ENCODE measurements at regions not wholly inside any gene's neighbourhood (a gene's known extent, or its start where the extent isn't known, plus 50 kb on each side); places are given as distances from the start of the nearest gene placed in this dataset.

- TF ChIP-seq, protein P1, sequence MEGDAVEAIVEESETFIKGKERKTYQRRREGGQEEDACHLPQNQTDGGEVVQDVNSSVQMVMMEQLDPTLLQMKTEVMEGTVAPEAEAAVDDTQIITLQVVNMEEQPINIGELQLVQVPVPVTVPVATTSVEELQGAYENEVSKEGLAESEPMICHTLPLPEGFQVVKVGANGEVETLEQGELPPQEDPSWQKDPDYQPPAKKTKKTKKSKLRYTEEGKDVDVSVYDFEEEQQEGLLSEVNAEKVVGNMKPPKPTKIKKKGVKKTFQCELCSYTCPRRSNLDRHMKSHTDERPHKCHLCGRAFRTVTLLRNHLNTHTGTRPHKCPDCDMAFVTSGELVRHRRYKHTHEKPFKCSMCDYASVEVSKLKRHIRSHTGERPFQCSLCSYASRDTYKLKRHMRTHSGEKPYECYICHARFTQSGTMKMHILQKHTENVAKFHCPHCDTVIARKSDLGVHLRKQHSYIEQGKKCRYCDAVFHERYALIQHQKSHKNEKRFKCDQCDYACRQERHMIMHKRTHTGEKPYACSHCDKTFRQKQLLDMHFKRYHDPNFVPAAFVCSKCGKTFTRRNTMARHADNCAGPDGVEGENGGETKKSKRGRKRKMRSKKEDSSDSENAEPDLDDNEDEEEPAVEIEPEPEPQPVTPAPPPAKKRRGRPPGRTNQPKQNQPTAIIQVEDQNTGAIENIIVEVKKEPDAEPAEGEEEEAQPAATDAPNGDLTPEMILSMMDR (IDR thresholded peaks at IDR 0.05; ENCODE audit: low read depth, low read length), result no peak
- TF ChIP-seq EZH2phosphoT487 (IDR thresholded peaks at IDR 0.05; ENCODE audit: low read depth), result no peak
These were observed 232.4 kb downstream of the ESM1 start for GRCh38 chr5:54753034-54753433.

All from OCI-LY3 (cell line).